OCI-LY7 (cell line): ENCODE measurements at regions not wholly inside any gene's neighbourhood (a gene's known extent, or its start where the extent isn't known, plus 50 kb on each side); places are given as distances from the start of the nearest gene placed in this dataset.

Source experiments
- BruUV-seq: library from RNA; stranded (reverse); fragments of 400-500 nt; replicated peaks from 2 replicates; lab custom pipeline; 2021; lab: Mats Ljungman, UMichigan
- CTCF ChIA-PET: fragments of 300-600 bp; sonication (Branson Sonifier 250); formaldehyde crosslinking; loops from one replicate; lab custom pipeline; 2022; ENCODE audit warnings: antibody characterized with exemption; ENCODE audit not compliant: unreplicated experiment; lab: Charles Lee
- POLR2A ChIA-PET: fragments of 300-600 bp; sonication (Branson Sonifier 250); formaldehyde crosslinking; loops from one replicate; lab custom pipeline; 2022; ENCODE audit warnings: antibody characterized with exemption; lab: Charles Lee
- DNase-seq: peaks from one replicate; pipeline ENCODE4 v3.0.0-alpha.2; 2015; ENCODE audit warnings: low spot score
- H2AFZ ChIP-seq: fragments of 200-600 bp; sonication (generic), shearing (Covaris generic); 2 replicates; pipeline ENCODE4 v1.6.1; 2014; ENCODE audit warnings: mild to moderate bottlenecking, antibody characterized with exemption, low read length, moderate library complexity
- H3K27ac ChIP-seq: fragments of 200-600 bp; sonication (generic); 2 replicates; pipeline ENCODE4 v1.5.1; 2014; ENCODE audit warnings: mixed run types, low read depth, mild to moderate bottlenecking, moderate library complexity, low read length, inconsistent platforms; ENCODE audit not compliant: poor library complexity, severe bottlenecking
- H3K36me3 ChIP-seq: fragments of 200-600 bp; sonication (generic); 2 replicates; pipeline ENCODE4 v1.6.1; 2014; ENCODE audit warnings: mild to moderate bottlenecking, antibody characterized with exemption, low read length, moderate library complexity, mixed read lengths; ENCODE audit not compliant: insufficient read depth
- H3K4me1 ChIP-seq: fragments of 200-600 bp; sonication (generic); 2 replicates; pipeline ENCODE4 v1.5.1; 2014; ENCODE audit warnings: mild to moderate bottlenecking, low read length; ENCODE audit not compliant: insufficient read depth, poor library complexity, severe bottlenecking
- H3K4me2 ChIP-seq: fragments of 200-600 bp; sonication (generic); 2 replicates; pipeline ENCODE4 v1.6.1; 2014; ENCODE audit warnings: mild to moderate bottlenecking, low read length
- H3K4me3 ChIP-seq: fragments of 200-600 bp; sonication (generic); 2 replicates; pipeline ENCODE4 v1.5.1; 2014; ENCODE audit warnings: mild to moderate bottlenecking, low read depth, low read length; ENCODE audit not compliant: poor library complexity, severe bottlenecking
- H3K79me2 ChIP-seq: fragments of 200-600 bp; sonication (generic); 2 replicates; pipeline ENCODE4 v1.6.1; 2016; ENCODE audit warnings: low read depth, mild to moderate bottlenecking, low read length, moderate library complexity, mixed read lengths; ENCODE audit not compliant: insufficient read depth
- H3K9me2 ChIP-seq: fragments of 200-600 bp; sonication (generic); 2 replicates; pipeline ENCODE4 v1.6.1; 2016; ENCODE audit warnings: mild to moderate bottlenecking, low read length, mixed read lengths; ENCODE audit not compliant: insufficient read depth
- H3K9me3 ChIP-seq: fragments of 200-600 bp; sonication (generic); 2 replicates; pipeline ENCODE4 v1.6.1; 2014; ENCODE audit warnings: mild to moderate bottlenecking, mixed run types, low read length, mixed read lengths
- H4K20me1 ChIP-seq: fragments of 200-600 bp; sonication (generic); 2 replicates; pipeline ENCODE4 v1.6.1; 2014; ENCODE audit warnings: mild to moderate bottlenecking, antibody characterized with exemption, low read length, moderate library complexity, mixed read lengths; ENCODE audit not compliant: insufficient read depth
- EZH2phosphoT487 ChIP-seq: fragments of 200-600 bp; sonication (generic); IDR thresholded peaks from 2 replicates; pipeline ENCODE4 v1.6.1; 2018; ENCODE audit warnings: low read depth, borderline replicate concordance, mild to moderate bottlenecking, mixed run types, antibody characterized with exemption, low read length, moderate library complexity, mixed read lengths
- intact Hi-C: fragments of 100-400 bp; cut with micrococcal nuclease; formaldehyde crosslinking; loops from one replicate; pipeline ENCODE4 v1.10.0; 2022; ENCODE audit not compliant: unreplicated experiment
- TF ChIP-seq, protein P1 (sequence below): fragments of 200-600 bp; sonication (generic); conservative IDR thresholded peaks from 2 replicates; pipeline ENCODE4 v1.5.1; 2014; ENCODE audit warnings: mild to moderate bottlenecking, antibody characterized with exemption, low read length, moderate library complexity, mixed read lengths

DNA sequence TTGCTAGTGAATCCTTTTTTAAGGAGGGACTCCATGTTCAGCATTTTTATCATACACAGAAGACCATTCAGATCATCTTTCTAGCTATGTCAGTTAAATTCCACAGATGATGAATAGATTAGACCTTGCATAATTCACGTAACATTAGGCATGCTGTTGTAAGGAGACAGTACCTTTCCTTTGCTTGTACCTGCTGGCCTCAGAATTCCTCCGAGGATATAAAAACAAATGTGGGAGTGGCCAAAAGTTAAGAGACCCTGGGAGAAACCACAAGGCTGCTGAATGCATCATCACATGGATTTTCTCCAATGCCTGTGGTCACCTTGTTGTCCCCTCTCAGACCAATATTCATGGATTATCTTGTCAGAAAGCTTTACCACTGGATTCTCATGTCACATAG, 201.4 kb downstream of the MAGEB17 start:
- ChIA-PET POLR2A (no interaction called here), CTCF (no interaction called here)
- no peak for DNase-seq
- H3K9me2 ChIP-seq = no peaks in the 10 kb centered on the region
- intact Hi-C loops = no loop called here
- TF ChIP-seq, protein P1, sequence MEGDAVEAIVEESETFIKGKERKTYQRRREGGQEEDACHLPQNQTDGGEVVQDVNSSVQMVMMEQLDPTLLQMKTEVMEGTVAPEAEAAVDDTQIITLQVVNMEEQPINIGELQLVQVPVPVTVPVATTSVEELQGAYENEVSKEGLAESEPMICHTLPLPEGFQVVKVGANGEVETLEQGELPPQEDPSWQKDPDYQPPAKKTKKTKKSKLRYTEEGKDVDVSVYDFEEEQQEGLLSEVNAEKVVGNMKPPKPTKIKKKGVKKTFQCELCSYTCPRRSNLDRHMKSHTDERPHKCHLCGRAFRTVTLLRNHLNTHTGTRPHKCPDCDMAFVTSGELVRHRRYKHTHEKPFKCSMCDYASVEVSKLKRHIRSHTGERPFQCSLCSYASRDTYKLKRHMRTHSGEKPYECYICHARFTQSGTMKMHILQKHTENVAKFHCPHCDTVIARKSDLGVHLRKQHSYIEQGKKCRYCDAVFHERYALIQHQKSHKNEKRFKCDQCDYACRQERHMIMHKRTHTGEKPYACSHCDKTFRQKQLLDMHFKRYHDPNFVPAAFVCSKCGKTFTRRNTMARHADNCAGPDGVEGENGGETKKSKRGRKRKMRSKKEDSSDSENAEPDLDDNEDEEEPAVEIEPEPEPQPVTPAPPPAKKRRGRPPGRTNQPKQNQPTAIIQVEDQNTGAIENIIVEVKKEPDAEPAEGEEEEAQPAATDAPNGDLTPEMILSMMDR = no peak
- no peak for TF ChIP-seq EZH2phosphoT487
- no peak overlapping the region for H3K27ac ChIP-seq
- no peaks in the 10 kb centered on the region for H3K4me1 ChIP-seq
- no peak overlapping the region for H3K4me2 ChIP-seq
- H3K9me3 ChIP-seq = no peaks in the 10 kb centered on the region
- no peaks in the 10 kb centered on the region for H3K36me3 ChIP-seq
- H2AFZ ChIP-seq = no peak overlapping the region
- no peak overlapping the region for H3K4me3 ChIP-seq
- no peaks in the 10 kb centered on the region for H4K20me1 ChIP-seq
- no TSS peak for BruUV-seq
- no peaks in the 10 kb centered on the region for H3K79me2 ChIP-seq

DNA sequence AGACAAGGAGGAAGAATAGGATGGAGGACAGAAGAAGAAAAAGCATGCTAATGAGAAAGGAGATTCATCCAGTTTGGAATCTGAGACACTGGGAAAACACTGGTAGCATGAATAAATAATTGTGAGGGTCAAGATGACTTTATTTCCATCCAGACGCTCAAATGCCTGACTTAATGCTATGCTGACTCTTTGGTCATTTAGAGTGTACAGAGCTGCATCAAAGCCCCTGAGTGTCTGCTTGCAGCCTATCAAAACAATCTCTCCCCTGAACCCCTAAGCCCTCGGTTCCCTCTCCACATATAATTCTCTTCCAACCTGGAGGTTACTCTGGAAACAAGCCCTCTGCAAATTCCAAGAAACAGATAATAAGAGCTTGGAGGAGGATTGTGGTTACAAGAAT, 208.8 kb downstream of the MAGEB17 start:
- BruUV-seq = no TSS peak

DNA sequence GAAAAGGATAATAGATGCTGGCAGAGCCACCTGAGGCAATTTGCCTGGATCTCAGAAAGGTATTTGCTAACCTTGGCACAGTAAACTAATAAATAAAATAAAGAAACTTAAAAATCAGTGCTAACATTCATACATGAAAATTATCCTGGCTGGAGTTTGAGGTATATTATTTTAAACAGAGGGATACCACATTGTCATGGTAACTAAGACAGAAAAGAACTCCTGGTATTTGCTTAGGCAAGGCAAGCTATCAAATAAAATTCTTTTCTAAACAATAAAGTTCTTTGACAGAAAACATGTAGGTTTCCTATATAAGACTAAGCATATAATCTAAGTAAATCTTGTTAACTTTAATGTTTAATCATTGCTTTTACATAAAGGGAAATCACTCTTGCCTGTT, 218.8 kb downstream of the MAGEB17 start:
- DNase-seq = no peak
- H3K4me3 ChIP-seq = no peak overlapping the region
- H3K36me3 ChIP-seq = no peaks in the 10 kb centered on the region
- CTCF ChIA-PET = no interaction called here
- TF ChIP-seq, protein P1 = no peak
- no peak for TF ChIP-seq EZH2phosphoT487
- no peak overlapping the region for H3K4me2 ChIP-seq
- no TSS peak for BruUV-seq
- no peak overlapping the region for H3K27ac ChIP-seq
- POLR2A ChIA-PET = no interaction called here
- no peaks in the 10 kb centered on the region for H3K4me1 ChIP-seq
- H3K9me3 ChIP-seq = no peaks in the 10 kb centered on the region
- H3K9me2 ChIP-seq = no peaks in the 10 kb centered on the region
- no peaks in the 10 kb centered on the region for H3K79me2 ChIP-seq
- intact Hi-C loops = no loop called here
- H2AFZ ChIP-seq = no peak overlapping the region
- H4K20me1 ChIP-seq = no peaks in the 10 kb centered on the region

More for the DNA sequence above, 208.8 kb downstream of the MAGEB17 start:
- Histone ChIP-seq H4K20me1 (no peaks in the 10 kb centered on the region), H3K4me2 (no peak overlapping the region), H2AFZ (no peak overlapping the region), H3K79me2 (no peaks in the 10 kb centered on the region), H3K4me1 (no peaks in the 10 kb centered on the region), H3K36me3 (no peaks in the 10 kb centered on the region), H3K4me3 (no peak overlapping the region), H3K9me3 (no peaks in the 10 kb centered on the region), H3K27ac (no peak overlapping the region), H3K9me2 (no peaks in the 10 kb centered on the region)
- POLR2A ChIA-PET = no interaction called here
- TF ChIP-seq, protein P1 = no peak
- no peak for TF ChIP-seq EZH2phosphoT487
- CTCF ChIA-PET = no interaction called here
- no peak for DNase-seq
- intact Hi-C loops = no loop called here
